ENCODE measurements at regions not wholly inside any gene's neighbourhood (a gene's known extent, or its start where the extent isn't known, plus 50 kb on each side); places are given as distances from the start of the nearest gene placed in this dataset.

DNA sequence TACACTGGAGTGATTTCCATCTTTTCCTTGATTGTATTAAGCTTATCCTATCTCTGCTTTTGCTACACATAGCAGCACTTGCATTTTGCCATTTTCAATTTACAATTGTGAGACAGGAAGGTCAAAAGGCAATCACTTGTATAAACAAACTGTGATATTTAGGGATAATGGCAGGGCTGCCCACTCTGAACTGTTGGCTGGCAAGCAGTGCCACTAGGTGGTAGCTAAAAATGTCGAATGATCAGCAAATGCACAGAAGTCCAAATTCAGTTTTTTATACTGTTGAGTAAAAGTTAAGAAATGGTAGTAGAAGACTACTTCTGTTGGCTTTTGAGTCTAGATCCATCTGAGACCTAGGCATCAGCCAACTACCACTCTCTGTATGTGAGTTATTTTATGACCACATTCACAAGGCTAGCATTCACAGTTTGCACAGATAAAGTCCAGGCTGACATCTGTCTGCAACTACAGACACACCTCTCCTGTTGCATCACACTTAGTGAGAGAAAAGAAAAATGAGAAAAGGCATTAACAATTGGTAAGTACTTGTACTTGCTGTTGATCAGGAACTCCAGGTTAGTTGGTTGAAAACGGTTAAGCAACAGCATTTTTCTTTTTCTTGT is 108.8 kb upstream of the ASTN2 start:
- ATAC-seq (no peak), FAIRE-seq (no peak)

More for the DNA sequence above, 108.8 kb upstream of the ASTN2 start:
- H3K9me3 ChIP-seq (replicated peaks; ENCODE audit: control insufficient read depth, insufficient read depth, low read length): no peaks in the 10 kb centered on the region
- H3K79me2 ChIP-seq (ENCODE audit: control insufficient read depth, insufficient read depth, low read length): no peaks in the 10 kb centered on the region
- no TSS peak for BruUV-seq (replicated peaks)
- no peaks in the 10 kb centered on the region for H3K4me1 ChIP-seq (ENCODE audit: control insufficient read depth, insufficient read depth, low read length)
- no peak for DNase-seq (ENCODE audit: low read depth, low spot score)
- H3K27me3 ChIP-seq (replicated peaks in 1 of 2; ENCODE audit: control insufficient read depth in 2 of 2, insufficient read depth in 2 of 2, low read length in 1 of 2): no peaks in the 10 kb centered on the region
- intact Hi-C loops (cut with micrococcal nuclease; ENCODE audit: unreplicated experiment) (no loop called here), in situ Hi-C loops (cut with MboI) (no loop called here)
- H4K20me1 ChIP-seq (ENCODE audit: control insufficient read depth, insufficient read depth): no peaks in the 10 kb centered on the region; the same call in 1 of the 2 replicates
- H3K4me3 ChIP-seq: no peak overlapping the region
- ChIA-PET POLR2A (no interaction called here), RAD21 (ENCODE audit: unreplicated experiment) (no interaction called here), SMC1A (ENCODE audit: uncharacterized antibody, unreplicated experiment) (no interaction called here), CTCF (interaction anchor here (0.8 kb wide), 1 partner anchor 10 kb away, joined by 3 read pairs; no protein-coding TSS in a partner anchor)
- no peak for TF ChIP-seq EGR1 (IDR thresholded peaks at IDR 0.05; ENCODE audit: borderline replicate concordance in 1 of 2, low read depth in 2 of 2, low read length in 2 of 2)
- no peak for TF ChIP-seq SREBF1 (IDR thresholded peaks at IDR 0.05; ENCODE audit: low read length)
- no peak for TF ChIP-seq BACH1 (IDR thresholded peaks at IDR 0.05; ENCODE audit: borderline replicate concordance)
- TF ChIP-seq, protein P1, sequence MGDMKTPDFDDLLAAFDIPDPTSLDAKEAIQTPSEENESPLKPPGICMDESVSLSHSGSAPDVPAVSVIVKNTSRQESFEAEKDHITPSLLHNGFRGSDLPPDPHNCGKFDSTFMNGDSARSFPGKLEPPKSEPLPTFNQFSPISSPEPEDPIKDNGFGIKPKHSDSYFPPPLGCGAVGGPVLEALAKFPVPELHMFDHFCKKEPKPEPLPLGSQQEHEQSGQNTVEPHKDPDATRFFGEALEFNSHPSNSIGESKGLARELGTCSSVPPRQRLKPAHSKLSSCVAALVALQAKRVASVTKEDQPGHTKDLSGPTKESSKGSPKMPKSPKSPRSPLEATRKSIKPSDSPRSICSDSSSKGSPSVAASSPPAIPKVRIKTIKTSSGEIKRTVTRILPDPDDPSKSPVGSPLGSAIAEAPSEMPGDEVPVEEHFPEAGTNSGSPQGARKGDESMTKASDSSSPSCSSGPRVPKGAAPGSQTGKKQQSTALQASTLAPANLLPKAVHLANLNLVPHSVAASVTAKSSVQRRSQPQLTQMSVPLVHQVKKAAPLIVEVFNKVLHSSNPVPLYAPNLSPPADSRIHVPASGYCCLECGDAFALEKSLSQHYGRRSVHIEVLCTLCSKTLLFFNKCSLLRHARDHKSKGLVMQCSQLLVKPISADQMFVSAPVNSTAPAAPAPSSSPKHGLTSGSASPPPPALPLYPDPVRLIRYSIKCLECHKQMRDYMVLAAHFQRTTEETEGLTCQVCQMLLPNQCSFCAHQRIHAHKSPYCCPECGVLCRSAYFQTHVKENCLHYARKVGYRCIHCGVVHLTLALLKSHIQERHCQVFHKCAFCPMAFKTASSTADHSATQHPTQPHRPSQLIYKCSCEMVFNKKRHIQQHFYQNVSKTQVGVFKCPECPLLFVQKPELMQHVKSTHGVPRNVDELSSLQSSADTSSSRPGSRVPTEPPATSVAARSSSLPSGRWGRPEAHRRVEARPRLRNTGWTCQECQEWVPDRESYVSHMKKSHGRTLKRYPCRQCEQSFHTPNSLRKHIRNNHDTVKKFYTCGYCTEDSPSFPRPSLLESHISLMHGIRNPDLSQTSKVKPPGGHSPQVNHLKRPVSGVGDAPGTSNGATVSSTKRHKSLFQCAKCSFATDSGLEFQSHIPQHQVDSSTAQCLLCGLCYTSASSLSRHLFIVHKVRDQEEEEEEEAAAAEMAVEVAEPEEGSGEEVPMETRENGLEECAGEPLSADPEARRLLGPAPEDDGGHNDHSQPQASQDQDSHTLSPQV (IDR thresholded peaks at IDR 0.05): no peak
- H2AFZ ChIP-seq (ENCODE audit: control insufficient read depth, low read depth, low read length): no peak overlapping the region
- H3K9ac ChIP-seq (ENCODE audit: control insufficient read depth, insufficient read depth, low read length): no peak overlapping the region
- 0% methylated on average over 2 of the region's 2 CpGs for WGBS (ENCODE audit: insufficient coverage, insufficient replicate concordance, low lambda C conversion rate, missing lambda C conversion rate)
- no peak overlapping the region for H3K27ac ChIP-seq (ENCODE audit: control insufficient read depth, insufficient read depth)
- H3K4me2 ChIP-seq (ENCODE audit: control insufficient read depth, insufficient read depth): no peak overlapping the region
- H3K36me3 ChIP-seq (ENCODE audit: control insufficient read depth in 2 of 2, insufficient read depth in 2 of 2, low read length in 1 of 2): no peaks in the 10 kb centered on the region
